Lower lobe of right lung (tissue), 2 donors: ENCODE measurements at regions not wholly inside any gene's neighbourhood (a gene's known extent, or its start where the extent isn't known, plus 50 kb on each side); places are given as distances from the start of the nearest gene placed in this dataset.
"Not testable (repeated sequence)": the region's sequence is repeated elsewhere in the genome, so short reads cannot be mapped to it uniquely, and the experiment has no call there.

ENCODE experiments used
- ATAC-seq, 2 donors: fragments of 200-7000 bp; cut with Tn5 transposase; one replicate each; pipeline ENCODE4 v1.9.1; 2020 to 2022; ENCODE audit warnings: mild to moderate bottlenecking in 2 of 2, moderate library complexity in 2 of 2
- DNase-seq: peaks from one replicate; pipeline ENCODE4 v3.0.0-alpha.2; 2020
- H3K27ac ChIP-seq: fragments of 200-600 bp; one replicate; pipeline ENCODE4 v1.8.0; 2022
- H3K27me3 ChIP-seq: fragments of 200-600 bp; one replicate; pipeline ENCODE4 v1.8.0; 2022; ENCODE audit warnings: low read depth
- H3K36me3 ChIP-seq: fragments of 200-600 bp; one replicate; pipeline ENCODE4 v1.8.0; 2022; ENCODE audit warnings: mild to moderate bottlenecking
- H3K4me1 ChIP-seq: fragments of 200-600 bp; one replicate; pipeline ENCODE4 v1.8.0; 2022
- H3K4me3 ChIP-seq: fragments of 200-600 bp; one replicate; pipeline ENCODE4 v1.8.0; 2022; ENCODE audit warnings: mild to moderate bottlenecking
- H3K9me3 ChIP-seq: fragments of 200-600 bp; one replicate; pipeline ENCODE4 v1.8.0; 2022
- CTCF ChIP-seq: fragments of 200-600 bp; IDR thresholded peaks from one replicate; pipeline ENCODE4 v1.8.0; 2022; ENCODE audit warnings: antibody characterized with exemption, mild to moderate bottlenecking
- intact Hi-C: fragments of 100-400 bp; cut with DNase I; formaldehyde crosslinking; loops from one replicate; pipeline ENCODE4 v1.11.0; 2022
- donor health status: DM: no; HTN: yes; CAD: no; lungs with severe emphysema.

- Histone ChIP-seq H3K27me3 (no peaks in the 10 kb centered on the region), H3K4me1 (peaks cover 36% of the 10 kb centered on the region), H3K36me3 (peaks cover 19% of the 10 kb centered on the region), H3K9me3 (no peaks in the 10 kb centered on the region), H3K4me3 (no peak overlapping the region), H3K27ac (no peak overlapping the region)
- no peak for ATAC-seq
- no peak for DNase-seq
- intact Hi-C loops, result no loop called here
- no peak for TF ChIP-seq CTCF
Observed at GRCh38 chr19:7400815-7401214, 52.1 kb downstream of the ARHGEF18 start.

GRCh38 chr19:7401694-7402093 lies 53.0 kb downstream of the ARHGEF18 start:
- Histone ChIP-seq H3K27me3 (no peaks in the 10 kb centered on the region), H3K4me3 (no peak overlapping the region), H3K36me3 (peaks cover 19% of the 10 kb centered on the region), H3K4me1 (peaks cover 28% of the 10 kb centered on the region), H3K27ac (no peak overlapping the region), H3K9me3 (no peaks in the 10 kb centered on the region)
- intact Hi-C loops, result no loop called here
- no peak for TF ChIP-seq CTCF
- DNase-seq (no peak), ATAC-seq (no peak)

- DNase-seq, intact Hi-C loops, ATAC-seq, H3K27ac ChIP-seq, H3K9me3 ChIP-seq, H3K27me3 ChIP-seq, H3K4me1 ChIP-seq, H3K4me3 ChIP-seq: not testable (repeated sequence)
- H3K36me3 ChIP-seq, result peaks cover 19% of the 10 kb centered on the region
Observed at GRCh38 chr19:7405482-7405881, 56.7 kb downstream of the ARHGEF18 start.

- no peak for ATAC-seq
- intact Hi-C loops, result no loop called here
- Histone ChIP-seq H3K4me3 (no peak overlapping the region), H3K4me1 (no peaks in the 10 kb centered on the region), H3K9me3 (no peaks in the 10 kb centered on the region), H3K27ac (no peak overlapping the region), H3K27me3 (no peaks in the 10 kb centered on the region), H3K36me3 (peaks cover under 1% of the 10 kb centered on the region)
- no peak for TF ChIP-seq CTCF
- DNase-seq, result no peak
Observed at GRCh38 chr19:7408251-7408650, 59.5 kb downstream of the ARHGEF18 start.

GRCh38 chr19:7410946-7411345 lies 62.2 kb downstream of the ARHGEF18 start:
- ATAC-seq (no peak), DNase-seq (no peak)
- peaks cover 12% of the 10 kb centered on the region for H3K4me1 ChIP-seq

GRCh38 chr19:7413629-7414028 lies 64.9 kb downstream of the ARHGEF18 start:
- H3K9me3 ChIP-seq, result no peaks in the 10 kb centered on the region
- no peak for TF ChIP-seq CTCF

More at GRCh38 chr19:7410946-7411345, 62.2 kb downstream of the ARHGEF18 start:
- H3K4me3 ChIP-seq, result no peak overlapping the region
- intact Hi-C loops, result no loop called here
- no peaks in the 10 kb centered on the region for H3K36me3 ChIP-seq
- no peaks in the 10 kb centered on the region for H3K27me3 ChIP-seq
- TF ChIP-seq CTCF, result no peak
- no peaks in the 10 kb centered on the region for H3K9me3 ChIP-seq
- H3K27ac ChIP-seq, result no peak overlapping the region

More at GRCh38 chr19:7413629-7414028, 64.9 kb downstream of the ARHGEF18 start:
- intact Hi-C loops, result no loop called here
- Histone ChIP-seq H3K27ac (no peak overlapping the region), H3K4me1 (peaks cover 23% of the 10 kb centered on the region), H3K36me3 (no peaks in the 10 kb centered on the region), H3K4me3 (no peak overlapping the region), H3K27me3 (no peaks in the 10 kb centered on the region)
- DNase-seq (no peak), ATAC-seq (no peak)
